ENCODE measurements at regions not wholly inside any gene's neighbourhood (a gene's known extent, or its start where the extent isn't known, plus 50 kb on each side); places are given as distances from the start of the nearest gene placed in this dataset.
"Not testable (repeated sequence)": the region's sequence is repeated elsewhere in the genome, so short reads cannot be mapped to it uniquely, and the experiment has no call there.

DNA sequence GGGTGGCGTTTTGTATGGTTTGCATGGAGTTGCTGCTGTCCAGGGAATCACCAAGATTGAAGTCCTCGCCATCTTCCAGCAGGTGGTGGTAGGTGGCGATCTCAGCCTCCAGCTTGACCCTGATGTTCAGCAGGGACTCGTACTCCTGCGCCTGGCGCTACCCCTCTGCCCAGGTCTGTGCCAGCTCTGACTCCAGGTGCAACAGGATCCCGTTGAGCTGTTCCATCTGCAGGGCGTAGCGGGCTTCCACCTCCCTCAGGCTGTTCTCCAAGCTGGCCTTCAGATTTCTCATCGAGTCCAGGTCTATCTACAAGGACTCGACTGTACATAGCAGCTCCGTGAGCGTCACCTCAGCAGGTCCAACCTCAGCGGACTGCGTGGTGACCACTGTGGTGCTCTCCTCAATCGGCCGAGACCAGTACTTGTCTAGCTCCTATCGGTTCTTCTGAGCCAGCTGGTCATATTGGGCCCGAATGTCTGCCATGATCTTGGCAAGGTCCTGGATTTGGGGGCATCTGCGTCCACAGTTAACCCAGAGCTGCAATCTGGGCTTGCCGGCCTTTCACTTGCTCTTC is 1584.8 kb upstream of the ACO1 start:
- DNase-seq: no peak

DNA sequence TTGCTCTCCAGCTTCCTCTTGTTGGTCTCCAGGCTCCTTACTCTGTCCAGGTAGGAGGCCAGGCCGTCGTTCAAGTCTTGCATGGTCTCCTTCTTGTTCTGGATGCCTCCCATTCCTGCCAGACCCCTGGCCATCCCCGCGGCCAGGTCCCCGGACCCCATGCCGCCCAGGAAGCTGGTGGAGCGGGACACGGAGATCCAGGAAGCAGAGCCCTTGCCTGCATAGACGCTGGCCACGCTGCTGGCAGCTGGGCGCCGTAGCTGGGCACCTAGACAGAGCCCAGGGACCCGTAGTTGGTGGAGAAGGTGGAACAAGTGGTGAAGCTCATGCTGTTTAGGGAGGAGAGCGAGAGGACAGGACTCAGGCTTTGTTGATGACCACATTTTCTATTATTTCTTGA is 1584.0 kb upstream of the ACO1 start:
- no peak for DNase-seq

DNA sequence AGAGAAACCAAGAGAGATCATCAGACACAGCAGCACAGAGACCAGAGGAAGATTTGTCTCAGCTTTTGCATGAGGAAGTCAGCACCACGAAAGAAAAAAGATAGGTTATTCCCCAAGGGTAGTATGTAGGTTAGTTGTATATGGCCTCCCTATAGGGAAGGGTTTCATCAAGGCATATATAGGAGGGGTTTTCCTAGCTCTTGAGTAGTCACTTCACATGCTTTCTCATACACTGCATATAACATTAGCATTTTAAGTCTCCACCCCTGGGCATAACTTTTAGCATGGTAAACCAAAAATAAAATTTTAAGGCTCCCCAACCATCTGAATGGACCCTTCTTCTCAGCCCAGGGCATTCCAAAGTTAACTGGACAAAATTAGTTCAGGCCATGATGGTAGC is 1571.6 kb upstream of the ACO1 start:
- DNase-seq: no peak

DNA sequence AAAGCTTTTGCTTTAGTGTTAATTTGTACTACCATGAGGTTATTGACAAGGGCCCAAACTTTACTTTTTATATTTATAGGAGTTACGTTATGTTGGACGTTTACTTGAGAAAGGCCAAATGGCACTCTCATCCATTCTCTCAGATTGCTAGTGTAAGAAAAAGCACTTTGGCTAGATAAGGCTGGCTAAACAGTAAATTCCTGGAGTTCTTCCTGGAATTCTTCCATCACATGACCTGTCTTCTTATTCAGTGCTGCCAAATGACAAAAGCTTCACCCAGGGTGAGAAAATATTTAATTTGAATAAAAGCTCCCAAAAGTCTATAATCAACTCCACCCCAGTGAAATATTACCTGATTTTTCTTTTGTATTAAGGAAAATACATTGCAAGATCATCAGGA is 1568.9 kb upstream of the ACO1 start:
- no peak for DNase-seq

DNA sequence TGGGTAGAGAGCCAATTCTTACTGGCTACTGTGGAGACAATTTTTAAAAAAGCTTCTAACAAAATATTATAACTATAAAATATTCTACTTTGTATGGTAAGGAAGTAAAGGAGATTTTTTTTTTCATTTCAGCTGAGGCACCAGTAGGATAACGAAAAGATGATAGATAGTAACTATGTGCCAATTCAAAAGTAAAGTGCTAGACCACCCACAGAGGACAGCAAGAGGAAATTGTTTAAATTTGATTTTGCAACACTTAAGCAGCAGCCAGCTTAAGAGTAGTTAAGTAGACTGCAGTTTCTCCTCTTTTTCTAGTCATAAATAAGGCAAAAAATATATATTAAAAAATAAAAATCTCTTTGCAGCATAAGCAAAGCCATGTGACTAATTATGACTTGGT is 1539.3 kb upstream of the ACO1 start:
- no peak for DNase-seq

DNA sequence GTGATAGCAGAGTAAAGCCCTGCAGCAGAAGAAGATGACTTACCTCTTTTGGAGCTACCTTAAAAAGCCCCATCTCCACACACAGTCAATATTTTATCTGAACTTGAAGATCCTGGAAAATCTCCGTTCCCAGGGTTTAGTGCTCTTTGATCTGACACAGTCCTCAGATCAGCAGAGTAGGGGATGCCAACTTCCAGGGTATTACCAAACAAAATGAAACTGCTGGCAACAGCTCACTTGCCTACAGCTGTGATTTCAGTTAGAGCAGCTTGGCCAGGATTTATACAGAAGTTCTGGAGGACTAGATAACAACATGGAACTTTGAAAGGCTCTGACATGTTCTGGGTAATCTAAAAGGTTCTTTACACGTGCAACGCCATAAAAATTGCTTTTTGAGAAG is 1537.8 kb upstream of the ACO1 start:
- DNase-seq: no peak

DNA sequence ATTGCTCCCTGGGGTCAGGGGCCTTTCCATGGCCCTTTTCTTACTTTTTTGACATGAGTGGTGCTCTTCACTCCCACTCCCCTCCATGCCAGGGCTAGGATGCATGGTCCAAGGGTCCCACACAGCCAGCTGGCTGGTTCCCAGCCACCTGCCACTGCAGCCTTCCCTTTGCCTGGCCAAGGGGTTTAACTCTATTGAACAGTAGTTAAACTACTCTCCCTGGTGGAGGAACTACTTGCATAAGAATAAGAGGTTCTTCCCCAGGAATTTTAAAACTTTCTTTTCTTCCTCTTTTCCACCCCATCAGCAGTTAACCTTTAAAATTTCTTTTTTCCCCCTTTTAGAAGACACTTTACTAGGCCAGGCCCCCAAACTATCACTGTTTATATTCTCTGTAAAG is 1532.8 kb upstream of the ACO1 start:
- no peak for DNase-seq

DNA sequence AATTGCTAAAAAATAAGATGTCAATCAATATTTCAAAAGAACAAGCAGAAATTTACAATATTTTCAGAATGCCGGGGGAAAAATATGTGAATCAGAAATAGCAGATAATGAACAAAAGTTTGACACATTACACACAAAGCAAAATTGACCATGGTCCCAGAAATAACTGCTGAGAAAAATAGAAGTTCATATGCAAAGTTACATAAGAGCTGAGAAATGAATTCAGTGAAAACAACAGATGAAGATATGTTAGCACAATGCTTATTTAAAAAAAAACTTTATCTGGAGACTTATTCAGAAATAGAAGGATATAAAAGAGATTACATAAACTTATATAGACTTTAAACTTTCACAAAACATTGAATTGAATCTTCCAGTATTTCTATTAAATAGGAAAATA is 1483.7 kb upstream of the ACO1 start:
- no peak for DNase-seq

DNA sequence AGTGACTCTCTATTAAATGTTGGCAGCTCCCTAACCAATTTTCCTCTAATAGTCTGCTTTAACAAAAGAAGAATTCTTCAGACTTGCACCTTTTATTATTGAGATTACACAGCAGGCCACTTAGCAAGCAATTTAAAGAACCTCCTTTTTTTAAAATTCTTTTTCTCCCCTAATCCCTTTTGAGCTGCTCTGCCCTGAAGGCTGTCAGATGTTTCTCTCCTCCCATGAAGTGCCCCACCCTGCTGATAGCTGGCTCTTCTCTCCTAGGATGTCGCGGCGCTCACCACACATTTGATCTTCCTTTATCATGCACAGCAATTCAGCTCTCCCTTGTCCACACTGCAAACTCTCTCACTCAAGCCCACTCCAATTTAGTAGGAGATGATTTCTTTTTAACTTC is 1471.1 kb upstream of the ACO1 start:
- DNase-seq: no peak

DNA sequence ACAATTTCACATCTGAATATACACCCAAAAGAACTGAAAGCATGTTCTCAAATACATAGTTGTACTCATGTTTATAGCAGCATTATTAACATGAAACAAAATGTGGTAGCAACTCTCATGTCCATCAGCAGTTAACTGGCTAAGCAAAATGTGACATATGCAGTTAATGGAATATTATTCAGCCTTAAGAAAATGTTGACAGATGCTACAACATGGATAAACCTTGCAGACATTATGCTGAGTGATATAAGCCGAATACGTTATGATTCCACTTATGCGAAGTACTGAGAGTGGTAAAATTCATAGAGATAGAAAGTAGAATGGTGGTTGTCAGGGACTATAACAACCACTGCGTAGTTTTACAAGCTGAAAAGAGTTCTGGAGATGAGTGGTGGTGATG is 1469.0 kb upstream of the ACO1 start:
- DNase-seq: no peak

DNA sequence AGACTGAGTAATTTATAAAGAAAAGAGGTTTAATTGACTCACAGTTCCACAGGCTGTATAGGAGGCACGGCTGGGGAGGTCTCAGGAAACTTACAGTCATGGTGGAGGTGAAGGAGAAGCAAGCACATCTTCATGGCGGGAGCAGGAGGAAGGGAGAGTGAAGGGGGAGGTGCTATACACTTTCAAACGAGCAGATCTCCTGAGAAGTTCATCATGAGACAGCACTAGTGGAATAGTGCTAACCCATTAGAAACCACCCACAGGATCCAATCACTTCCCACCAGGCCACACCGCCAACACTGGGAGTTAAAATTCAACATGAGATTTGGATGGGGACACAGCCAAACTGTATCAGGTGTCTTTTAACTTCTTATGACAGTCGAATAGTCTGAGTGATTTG is 1459.3 kb upstream of the ACO1 start:
- DNase-seq: no peak

DNA sequence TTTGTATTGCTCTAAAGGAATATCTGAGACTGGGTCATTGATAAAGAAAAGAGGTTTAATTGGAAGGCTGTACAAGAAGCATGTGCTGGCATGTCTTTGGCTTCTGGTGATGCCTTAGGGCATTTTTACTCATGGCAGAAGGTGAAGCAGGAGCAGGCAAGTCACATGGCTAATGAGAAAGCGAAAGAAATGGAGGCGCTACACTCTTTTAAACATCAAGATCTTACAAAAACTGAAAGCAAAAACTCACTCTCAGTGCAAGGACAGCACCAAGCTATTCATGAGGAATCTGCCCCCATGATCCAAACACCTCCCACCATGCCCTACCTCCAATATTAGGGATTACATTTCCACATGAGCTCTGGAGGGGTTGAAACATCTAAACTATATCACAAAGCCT is 1458.8 kb upstream of the ACO1 start:
- no peak for DNase-seq

DNA sequence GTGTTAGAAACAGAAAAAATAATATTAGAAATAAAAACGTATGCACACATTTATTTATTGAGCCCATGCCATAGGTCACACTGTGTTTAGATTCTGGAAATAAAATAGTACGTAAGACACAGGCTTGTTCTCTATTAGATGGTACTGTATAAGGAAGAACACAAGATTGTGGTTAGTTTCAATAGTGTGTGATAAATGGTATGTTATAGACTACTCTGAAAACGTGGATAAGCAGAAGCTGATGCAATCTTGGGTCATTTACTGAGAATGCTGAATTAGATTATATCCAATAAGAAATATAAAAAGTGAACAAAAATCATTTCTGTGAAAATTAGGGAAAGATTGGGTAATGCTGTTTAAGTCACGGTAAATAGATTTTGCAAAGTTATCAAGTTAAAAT is 1456.4 kb upstream of the ACO1 start:
- DNase-seq: no peak

DNA sequence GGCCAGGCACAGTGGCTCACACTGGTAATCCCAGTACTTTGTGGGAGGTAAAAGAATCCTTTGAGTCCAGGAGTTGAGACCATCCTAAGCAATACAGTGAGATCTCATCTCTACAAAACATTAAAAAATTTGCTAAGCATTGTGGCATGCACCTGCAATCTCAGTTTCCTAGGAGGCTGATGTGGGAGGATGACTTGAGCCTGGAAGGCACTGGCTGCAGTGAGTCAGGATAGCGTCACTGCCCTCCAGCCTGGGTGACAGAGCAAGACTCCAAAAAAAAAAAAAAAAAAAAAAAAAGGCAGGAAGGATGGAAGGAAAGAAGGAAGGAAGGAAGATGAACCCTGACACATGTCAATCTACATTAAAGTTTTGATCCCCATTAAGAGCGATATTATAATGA is 1452.2 kb upstream of the ACO1 start:
- no peak for DNase-seq

DNA sequence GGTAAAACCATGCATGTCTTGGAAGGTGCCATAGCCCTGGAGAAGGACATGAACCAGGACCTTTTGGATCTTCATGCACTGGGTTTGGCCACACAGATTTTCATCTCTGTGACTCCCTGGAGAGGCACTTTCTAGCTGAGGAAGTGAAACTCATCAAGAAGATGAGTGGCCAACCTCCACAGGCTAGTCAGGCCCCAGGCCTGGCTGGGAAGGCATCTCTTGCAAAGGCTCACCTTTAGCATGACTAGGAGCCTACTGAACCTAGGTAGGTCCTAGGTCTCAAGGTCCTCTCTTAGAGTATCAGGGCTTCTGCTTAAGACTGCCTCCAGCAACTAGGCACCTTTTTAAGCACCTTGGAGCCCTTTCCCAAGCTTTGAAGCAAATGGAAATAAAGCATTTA is 1448.7 kb upstream of the ACO1 start:
- no peak for DNase-seq

DNA sequence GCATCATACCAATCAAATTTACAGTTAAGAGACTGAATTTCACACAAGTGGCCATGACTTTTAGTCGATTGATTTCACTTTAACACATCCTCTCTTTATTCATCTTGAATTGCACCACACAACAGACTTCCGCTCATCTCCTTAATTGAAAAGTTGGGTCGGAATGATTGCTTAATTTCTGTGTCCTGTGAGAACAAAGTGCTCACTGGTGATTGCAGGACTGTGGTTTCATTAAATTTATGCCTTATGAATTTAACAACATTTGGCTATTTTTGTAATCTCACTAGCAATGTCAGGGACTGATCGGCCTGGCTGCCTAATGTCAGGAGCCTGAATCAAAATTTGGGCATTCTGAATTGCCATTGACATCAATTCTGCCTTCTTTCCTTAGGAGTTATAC is 1447.3 kb upstream of the ACO1 start:
- DNase-seq: no peak

DNA sequence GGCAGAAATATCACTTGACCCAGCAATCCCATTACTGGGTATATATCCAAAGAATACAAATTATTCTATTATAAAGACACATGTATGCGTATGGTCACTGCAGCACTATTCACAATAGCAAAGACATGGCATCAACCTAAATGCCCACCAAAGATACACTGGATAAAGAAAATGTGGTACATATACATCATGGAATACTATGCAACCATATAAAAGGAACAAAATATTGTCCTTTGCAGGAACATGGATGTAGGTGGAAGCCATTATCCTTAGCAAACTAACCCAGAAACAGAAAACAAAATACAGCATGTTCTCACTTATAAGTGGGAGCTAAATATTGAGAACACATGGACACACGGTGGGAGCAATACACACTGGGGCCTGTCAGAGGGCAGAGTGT is 1441.6 kb upstream of the ACO1 start:
- DNase-seq: not testable (repeated sequence)

DNA sequence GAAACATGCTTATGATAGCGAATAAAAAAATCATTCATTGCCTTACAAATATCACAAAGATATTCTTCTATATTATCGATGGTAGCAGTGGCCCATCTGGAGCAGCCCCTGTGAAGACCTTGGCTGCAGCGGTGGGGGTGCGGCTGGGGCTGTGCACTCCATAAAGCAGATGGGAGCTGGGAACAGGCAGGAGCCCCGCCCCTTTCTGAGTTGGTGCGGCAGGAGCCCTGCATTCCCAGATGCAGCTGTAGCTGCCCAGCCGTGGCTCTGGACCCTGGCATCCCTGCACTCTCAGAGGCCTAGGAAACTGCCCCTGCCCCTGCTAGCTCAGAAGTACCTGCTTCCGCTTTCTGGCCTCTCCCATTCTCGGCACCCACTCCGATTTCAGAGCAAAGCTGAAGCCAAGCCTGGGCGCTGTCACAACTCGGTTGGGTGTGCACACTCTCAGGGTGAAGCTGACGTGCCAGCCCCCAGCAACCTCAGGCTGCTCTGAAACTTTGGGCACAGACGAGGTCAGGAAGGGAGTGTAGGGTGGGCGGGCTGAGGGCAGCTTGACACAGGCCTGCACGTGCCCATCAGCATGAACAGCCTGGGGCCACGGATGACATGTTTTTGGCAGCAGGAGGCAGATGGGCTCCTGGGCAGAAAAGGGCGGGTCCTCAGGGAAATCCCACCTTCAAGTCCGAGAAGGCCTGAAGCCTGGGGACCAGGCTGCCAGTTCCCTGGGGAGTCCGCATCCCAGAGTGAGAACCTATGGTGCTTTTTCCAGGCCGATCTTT is 1440.8 kb upstream of the ACO1 start:
- DNase-seq: no peak

DNA sequence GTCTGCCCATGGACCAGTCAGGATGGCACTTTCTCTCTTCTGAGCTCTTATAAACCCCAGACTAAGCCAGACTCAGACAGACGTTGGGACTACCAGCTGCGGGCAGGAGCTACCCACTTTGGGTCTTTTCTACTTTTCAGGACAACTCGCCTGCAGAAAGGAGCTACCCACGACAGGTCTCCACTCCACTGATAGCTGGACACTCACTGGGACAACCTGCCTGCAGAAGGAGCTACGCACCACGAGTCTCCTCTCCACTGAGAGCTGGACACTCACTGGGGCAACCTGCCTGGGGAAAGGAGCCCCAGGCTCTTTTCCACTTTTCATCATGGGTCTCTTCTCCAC is 1440.2 kb upstream of the ACO1 start:
- DNase-seq: no peak

DNA sequence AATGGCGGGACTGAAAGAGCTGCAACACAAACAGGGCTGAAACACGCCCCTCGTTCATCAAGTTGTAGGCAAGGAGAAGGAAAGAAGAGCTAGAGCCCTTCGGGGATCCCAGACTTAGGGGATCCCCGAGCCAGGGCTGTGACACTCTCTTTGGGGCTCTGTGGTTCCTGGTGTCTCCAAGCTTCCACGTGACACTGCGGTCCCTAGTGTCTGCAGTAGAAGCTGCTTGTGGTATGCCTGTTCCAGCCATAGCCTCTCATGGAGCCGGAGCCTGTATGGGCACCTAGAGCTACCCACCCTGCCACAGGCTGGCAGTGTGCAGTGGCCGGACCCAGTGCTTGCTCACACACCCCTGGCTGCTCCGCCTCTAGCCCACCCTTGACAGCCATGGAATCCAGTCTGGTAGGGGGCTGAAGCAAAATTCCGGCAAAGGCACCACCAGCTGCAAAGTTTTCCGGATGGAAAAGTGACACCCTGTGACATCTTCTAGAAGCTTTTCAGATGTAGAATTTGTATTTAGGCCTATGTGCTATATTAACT is 1439.6 kb upstream of the ACO1 start:
- DNase-seq: no peak

DNA sequence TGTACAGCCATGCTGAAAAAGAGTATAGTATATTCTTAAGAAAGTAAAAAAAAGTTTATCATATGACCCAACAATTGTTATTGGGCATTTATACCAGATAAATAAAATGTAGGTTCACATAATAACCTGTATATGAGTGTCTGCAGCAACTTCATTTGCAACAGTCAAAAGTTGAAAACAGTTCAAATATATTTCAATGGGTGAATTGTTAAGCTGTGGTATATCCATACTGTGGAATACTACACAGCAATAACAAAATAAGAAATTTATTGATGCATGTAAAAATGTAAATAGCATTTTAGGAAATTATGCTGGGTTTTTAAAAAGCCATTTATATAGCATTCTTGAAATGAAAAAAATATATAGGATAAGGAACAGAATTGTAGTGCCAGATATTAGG is 1420.1 kb upstream of the ACO1 start:
- no peak for DNase-seq

DNA sequence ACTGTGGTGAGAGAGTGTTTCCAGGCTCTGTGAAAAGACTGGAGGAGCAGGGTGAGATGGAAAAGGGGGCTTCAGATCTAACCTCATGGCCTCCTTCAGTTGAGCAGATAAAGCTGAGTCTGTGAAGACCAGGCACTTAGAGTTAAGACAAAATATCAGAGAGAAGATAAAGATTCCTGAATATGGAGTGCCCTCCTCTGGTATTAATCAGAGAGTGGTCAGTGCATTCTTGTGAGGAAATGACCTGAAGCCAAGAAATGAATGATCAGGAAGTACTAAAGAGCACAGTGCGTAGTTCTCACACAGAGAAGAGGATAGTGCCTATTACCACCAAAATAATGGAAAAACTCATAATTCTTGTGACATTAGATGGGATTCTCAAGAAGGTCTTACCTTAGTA is 1417.0 kb upstream of the ACO1 start:
- no peak for DNase-seq

DNA sequence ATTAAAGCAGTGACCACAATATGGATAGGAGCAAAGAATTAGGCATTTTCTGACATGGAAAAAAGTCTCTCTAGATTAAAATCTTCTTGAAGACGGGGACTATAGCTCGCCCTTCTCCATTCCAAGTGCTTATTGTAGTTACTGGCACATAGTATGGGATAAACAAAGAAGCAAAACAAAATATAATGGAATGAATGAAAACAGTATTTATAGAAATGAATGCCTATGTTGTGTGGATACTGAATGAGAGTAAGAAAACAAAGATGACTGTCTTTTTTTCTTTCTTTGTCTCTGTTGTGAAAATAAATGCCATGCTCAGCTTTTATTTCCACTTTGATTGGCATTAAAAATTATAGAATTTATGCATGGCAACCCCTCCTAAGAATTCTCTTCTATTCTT is 1414.3 kb upstream of the ACO1 start:
- no peak for DNase-seq

DNA sequence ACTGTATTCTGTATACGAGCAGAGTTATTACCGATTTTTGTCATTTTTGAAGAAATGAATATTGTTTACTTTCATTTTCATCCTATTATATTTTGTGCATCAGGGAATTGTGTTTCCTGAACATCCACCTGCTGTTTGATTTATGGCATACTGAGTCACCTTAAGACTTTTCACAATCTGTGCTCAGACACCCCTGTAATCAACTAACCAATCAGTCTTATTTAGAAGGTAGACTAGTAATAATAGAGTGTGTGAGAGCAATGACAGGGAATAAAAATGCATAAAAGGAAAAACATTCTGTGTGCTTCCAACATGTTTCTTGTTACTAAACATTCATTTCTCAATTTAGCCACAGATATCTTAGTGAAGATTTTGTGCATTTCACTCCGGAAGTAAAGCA is 1413.6 kb upstream of the ACO1 start:
- no peak for DNase-seq

DNA sequence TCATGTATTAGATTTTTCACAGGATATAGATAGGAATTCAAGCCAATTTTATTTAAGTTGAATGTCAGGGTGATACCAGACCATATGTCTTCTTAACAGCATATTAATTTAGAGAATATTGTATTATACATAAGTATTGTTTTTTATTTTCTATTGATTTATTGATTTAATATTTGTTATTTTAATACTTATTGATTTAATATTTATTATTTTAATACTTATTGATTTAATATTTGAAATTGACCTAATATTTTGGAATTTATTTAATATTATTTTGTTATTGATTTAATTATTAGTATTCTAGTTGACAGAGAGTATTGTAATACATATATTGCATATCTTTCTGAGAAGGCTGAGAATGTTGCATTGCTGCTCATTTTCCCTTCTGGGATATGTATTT is 1411.8 kb upstream of the ACO1 start:
- DNase-seq: no peak

Measured in NCI-H774 (cell line).